K562 (cell line): ENCODE measurements at regions not wholly inside any gene's neighbourhood (a gene's known extent, or its start where the extent isn't known, plus 50 kb on each side); places are given as distances from the start of the nearest gene placed in this dataset.

Source experiments
- ATAC-seq: fragments of 200-7000 bp; cut with Tn5 transposase; 3 replicates; pipeline ENCODE4 v1.9.1; 2020; ENCODE audit warnings: moderate library complexity
- BruUV-seq: library from RNA; stranded (reverse); fragments of 400-500 nt; replicated peaks from 2 replicates; lab custom pipeline; 2021; lab: Mats Ljungman, UMichigan
- CTCF ChIA-PET: fragments of 300-600 bp; formaldehyde crosslinking; extraction: SDS; loops from one replicate; lab custom pipeline; 2021; ENCODE audit warnings: low intra/inter-chr PET ratio; lab: Yijun Ruan, JAX
- POLR2A ChIA-PET: fragments of 300-600, 350-650 bp; sonication (Branson Sonifier 250); formaldehyde crosslinking; extraction: SDS; loops from one replicate; lab custom pipeline; 2021; ENCODE audit warnings: antibody characterized with exemption, inconsistent platforms; lab: Yijun Ruan, JAX
- DNase-seq, 4 experiments: peaks; one replicate each; pipeline versions ENCODE4 v3.0.0 to v3.0.0-alpha.2; 2011 to 2018; ENCODE audit warnings: low spot score in 3 of 4, mixed read lengths in 3 of 4; ENCODE audit errors: extremely low read depth in 1 of 4
- FAIRE-seq: peaks from 2 replicates; lab custom pipeline; 2011; peaks lifted over from hg19 to GRCh38; lab: Jason Lieb, UNC
- H2AFZ ChIP-seq: 2 replicates; pipeline ENCODE4 v1.6.0; 2011; ENCODE audit warnings: low read depth, low read length, control low read depth, inconsistent platforms
- H3K27ac ChIP-seq: fragments of 200-600 bp; 3 replicates; pipeline ENCODE4 v1.8.0; 2011; ENCODE audit warnings: low read depth, mild to moderate bottlenecking, control low read depth, inconsistent platforms, low read length, moderate library complexity, mixed read lengths; ENCODE audit errors: extremely low read depth
- H3K27me3 ChIP-seq, 2 experiments: fragments of 300-600 bp in 1 of 2; 2 replicates in 1 of 2; 3 replicates in 1 of 2; pipeline versions ENCODE4 v1.6.0 to v1.8.0; 2011; ENCODE audit warnings: inconsistent platforms in 2 of 2, low read length in 2 of 2, mild to moderate bottlenecking in 1 of 2, mixed read lengths in 1 of 2, moderate library complexity in 1 of 2; ENCODE audit not compliant: control insufficient read depth in 2 of 2, insufficient read depth in 2 of 2
- H3K36me3 ChIP-seq: fragments of 300-600 bp; 3 replicates; pipeline ENCODE4 v1.8.0; 2011; ENCODE audit warnings: mild to moderate bottlenecking, low read length, inconsistent platforms; ENCODE audit not compliant: control insufficient read depth, insufficient read depth
- H3K4me1 ChIP-seq, 2 experiments: fragments of 200-600 bp in 1 of 2; replicated peaks in 1 of 2; 2 replicates in 1 of 2; 3 replicates in 1 of 2; pipeline versions ENCODE4 v1.5.1 to v1.8.0; 2011; ENCODE audit warnings: inconsistent platforms in 2 of 2, low read length in 2 of 2, mild to moderate bottlenecking in 1 of 2, mixed read lengths in 1 of 2, moderate library complexity in 1 of 2; ENCODE audit not compliant: control insufficient read depth in 2 of 2, insufficient read depth in 2 of 2
- H3K4me2 ChIP-seq: 2 replicates; pipeline ENCODE4 v1.6.1; 2011; ENCODE audit warnings: low read length, control low read depth, inconsistent platforms, mixed read lengths; ENCODE audit not compliant: insufficient read depth
- H3K4me3 ChIP-seq: fragments of 200-600 bp; sonication (generic), shearing (Covaris generic); 2 replicates; pipeline ENCODE4 v1.5.1; 2016; ENCODE audit warnings: control low read depth, inconsistent platforms
- H3K79me2 ChIP-seq: fragments of 200-600 bp; 3 replicates; pipeline ENCODE4 v1.8.0; 2011; ENCODE audit warnings: low read length, inconsistent platforms; ENCODE audit not compliant: control insufficient read depth, insufficient read depth
- H3K9ac ChIP-seq, 2 experiments: 2 replicates each; pipeline versions ENCODE4 v1.6.0 to v1.6.1; 2011; ENCODE audit warnings: low read depth in 2 of 2, low read length in 2 of 2, control low read depth in 1 of 2, inconsistent platforms in 1 of 2, mild to moderate bottlenecking in 1 of 2, mixed read lengths in 1 of 2; ENCODE audit not compliant: insufficient read depth in 1 of 2
- H3K9me1 ChIP-seq: one replicate; pipeline ENCODE4 v1.6.0; 2011; ENCODE audit warnings: inconsistent platforms, mild to moderate bottlenecking, low read length, moderate library complexity; ENCODE audit not compliant: control insufficient read depth, insufficient read depth
- H3K9me3 ChIP-seq: replicated peaks from 2 replicates; pipeline ENCODE4 v1.5.1; 2011; ENCODE audit warnings: low read depth, low read length, inconsistent platforms; ENCODE audit not compliant: control insufficient read depth, insufficient read depth
- H4K20me1 ChIP-seq: replicated peaks from 2 replicates; pipeline ENCODE4 v1.6.1; 2011; ENCODE audit warnings: low read length, inconsistent platforms, mixed read lengths; ENCODE audit not compliant: control insufficient read depth, insufficient read depth
- CREBBP ChIP-seq: IDR thresholded peaks from one replicate; pipeline ENCODE4 v1.6.1; 2012; ENCODE audit warnings: low read depth, mild to moderate bottlenecking, control low read depth, inconsistent platforms, low read length
- DACH1 ChIP-seq: fragments of 450-650 bp; IDR thresholded peaks from 2 replicates; pipeline ENCODE4 v1.6.1; 2018; ENCODE audit not compliant: partially characterized antibody
- E2F8 ChIP-seq: fragments of 450-650 bp; IDR thresholded peaks from 2 replicates; pipeline ENCODE4 v1.7.1; 2018; ENCODE audit warnings: mild to moderate bottlenecking, low read depth; ENCODE audit not compliant: partially characterized antibody
- FOXJ2 ChIP-seq: fragments of 200-800 bp; sonication (Bioruptor generic); IDR thresholded peaks from 2 replicates; pipeline ENCODE4 v1.6.1; 2016; ENCODE audit warnings: missing genetic modification characterization, missing compliant biosample characterization
- HMGN3 ChIP-seq: IDR thresholded peaks from 2 replicates; pipeline ENCODE4 v1.6.1; 2011; ENCODE audit warnings: borderline replicate concordance, low read depth, mild to moderate bottlenecking, mixed read lengths, low read length; ENCODE audit not compliant: insufficient read length; ENCODE audit errors: extremely low read depth
- IRF2 ChIP-seq: sonication (generic); formaldehyde crosslinking; IDR thresholded peaks from 2 replicates; pipeline ENCODE4 v1.8.1; 2022; ENCODE audit warnings: mild to moderate bottlenecking, missing genetic modification reagents
- MAZ ChIP-seq, 2 experiments: fragments of 450-650 bp in 1 of 2; sonication (generic) in 1 of 2; formaldehyde crosslinking; IDR thresholded peaks in 1 of 2; conservative IDR thresholded peaks in 1 of 2; 2 replicates each; pipeline versions ENCODE4 v1.4.0 to v1.5.0; 2020; ENCODE audit warnings: mild to moderate bottlenecking in 1 of 2, missing genetic modification reagents in 1 of 2
- MTA1 ChIP-seq: fragments of 450-650 bp; IDR thresholded peaks from 2 replicates; pipeline ENCODE4 v1.6.1; 2017; ENCODE audit warnings: borderline replicate concordance
- NCOA6 ChIP-seq: fragments of 450-650 bp; IDR thresholded peaks from 2 replicates; pipeline ENCODE4 v1.6.1; 2017; ENCODE audit warnings: mild to moderate bottlenecking
- RREB1 ChIP-seq: fragments of 250-450 bp; sonication (Bioruptor Pico); IDR thresholded peaks from 2 replicates; pipeline ENCODE4 v1.4.0; 2020
- XRCC5 ChIP-seq: fragments of 200-400 bp; formaldehyde crosslinking; IDR thresholded peaks from 2 replicates; pipeline ENCODE4 v1.6.1; 2017; ENCODE audit warnings: low read depth, mild to moderate bottlenecking, low read length
- ZFX ChIP-seq: sonication (generic); formaldehyde crosslinking; IDR thresholded peaks from 2 replicates; pipeline ENCODE4 v1.8.0; 2022; ENCODE audit warnings: mild to moderate bottlenecking, missing genetic modification reagents, moderate library complexity
- ZNF354B ChIP-seq: fragments of 250-450 bp; sonication (Bioruptor Pico); IDR thresholded peaks from 2 replicates; pipeline ENCODE4 v1.4.0; 2020
- ZNF780A ChIP-seq: fragments of 250-450 bp; sonication (Bioruptor Pico); IDR thresholded peaks from 2 replicates; pipeline ENCODE4 v1.5.0; 2021; ENCODE audit warnings: mild to moderate bottlenecking
- ZZZ3 ChIP-seq: fragments of 450-650 bp; IDR thresholded peaks from 2 replicates; pipeline ENCODE4 v1.6.1; 2016; ENCODE audit warnings: antibody characterized with exemption, mild to moderate bottlenecking, moderate library complexity
- WGBS: fragments of 100-300 bp; shearing (Covaris generic); methylation state at CpG from one replicate; pipeline ENCODE4 v1.1.6; 2016; ENCODE audit warnings: low coverage, mixed read lengths; ENCODE audit not compliant: insufficient coverage; ENCODE audit errors: missing lambda C conversion rate; 5-methylcytosine and 5-hydroxymethylcytosine counted together
- in situ Hi-C: fragments of 300-500 bp; cut with MboI; formaldehyde crosslinking; loops from 4 replicates; pipeline ENCODE4 v1.15.0; 2018; ENCODE audit warnings: inconsistent platforms, mixed read lengths
- intact Hi-C: fragments of 100-400 bp; cut with micrococcal nuclease; formaldehyde crosslinking; loops from 2 replicates; pipeline ENCODE4 v1.14.2; 2022

GRCh38 chrX:10030570-10030969 is 63.4 kb downstream of the CLDN34 start:
- no peak overlapping the region for H3K4me3 ChIP-seq
- H3K9ac ChIP-seq = no peak overlapping the region
- no peaks in the 10 kb centered on the region for H3K79me2 ChIP-seq
- H3K9me3 ChIP-seq = no peaks in the 10 kb centered on the region
- H2AFZ ChIP-seq = no peak overlapping the region
- 0% methylated on average over 3 of the region's 3 CpGs for WGBS
- H3K4me2 ChIP-seq = no peak overlapping the region
- H3K9me1 ChIP-seq = no peaks in the 10 kb centered on the region
- ChIA-PET POLR2A (no interaction called here), CTCF (no interaction called here)
- intact Hi-C loops (no loop called here), in situ Hi-C loops (no loop called here)
- H3K4me1 ChIP-seq = no peaks in the 10 kb centered on the region; a peak in 2 of 5 replicates
- DNase-seq = no peak
- no peak for FAIRE-seq
- BruUV-seq = no TSS peak
- H3K27me3 ChIP-seq = peaks cover 0 to 14% of the 10 kb centered on the region in 2 experiments; a peak in 1 of 5 replicates
- H4K20me1 ChIP-seq = peaks cover 2% of the 10 kb centered on the region; the same call in 1 of the 2 replicates
- no peaks in the 10 kb centered on the region for H3K36me3 ChIP-seq
- no peak for ATAC-seq
- H3K27ac ChIP-seq = no peak overlapping the region
- no peak for TF ChIP-seq MTA1
- TF ChIP-seq HMGN3 = no peak
- TF ChIP-seq ZNF780A (CRISPR knock-in tag) = no peak
- TF ChIP-seq ZZZ3 = no peak
- no peak for TF ChIP-seq XRCC5
- TF ChIP-seq CREBBP = no peak
- no peak for TF ChIP-seq FOXJ2 (tag)
- no peak for TF ChIP-seq E2F8
- no peak for TF ChIP-seq IRF2 (CRISPR knock-in tag)
- TF ChIP-seq DACH1 = no peak
- no peak for TF ChIP-seq MAZ (CRISPR knock-in tag; conservative IDR thresholded peaks at IDR 0.05 in 1 of 2, IDR thresholded peaks at IDR 0.05 in 1 of 2)
- TF ChIP-seq NCOA6 = no peak
- TF ChIP-seq ZNF354B (CRISPR knock-in tag) = no peak
- TF ChIP-seq RREB1 (CRISPR knock-in tag) = no peak
- no peak for TF ChIP-seq ZFX (CRISPR knock-in tag)
